T-helper 17 cell (primary cell): ENCODE measurements at regions not wholly inside any gene's neighbourhood (a gene's known extent, or its start where the extent isn't known, plus 50 kb on each side); places are given as distances from the start of the nearest gene placed in this dataset.

Source experiments
- ATAC-seq: fragments of 150-1000 bp; cut with Tn5 transposase; 2 replicates; pipeline ENCODE4 v1.10.0; 2021; ENCODE audit warnings: mild to moderate bottlenecking, moderate library complexity
- DNase-seq, 3 donors: peaks; one replicate each; pipeline versions ENCODE4 v3.0.0 to v3.0.0-alpha.2; 2020 to 2021
- H3K9me3 ChIP-seq: one replicate; pipeline ENCODE4 v1.7.0; 2013; ENCODE audit warnings: low read length, mild to moderate bottlenecking; ENCODE audit not compliant: control insufficient read depth, poor library complexity, severe bottlenecking
- H3K27ac Mint-ChIP-seq: one replicate; pipeline ENCODE4 v1.8.0; 2022; ENCODE audit warnings: mild to moderate bottlenecking, moderate library complexity, mixed read lengths
- H3K27me3 Mint-ChIP-seq: one replicate; pipeline ENCODE4 v1.8.0; 2022; ENCODE audit warnings: mixed read lengths
- H3K36me3 Mint-ChIP-seq: one replicate; pipeline ENCODE4 v1.8.0; 2022; ENCODE audit warnings: low read depth, mixed read lengths
- H3K4me1 Mint-ChIP-seq: one replicate; pipeline ENCODE4 v1.8.0; 2022; ENCODE audit warnings: mild to moderate bottlenecking, mixed read lengths
- H3K4me3 Mint-ChIP-seq: one replicate; pipeline ENCODE4 v1.8.0; 2022; ENCODE audit warnings: mild to moderate bottlenecking, moderate library complexity, mixed read lengths

DNA sequence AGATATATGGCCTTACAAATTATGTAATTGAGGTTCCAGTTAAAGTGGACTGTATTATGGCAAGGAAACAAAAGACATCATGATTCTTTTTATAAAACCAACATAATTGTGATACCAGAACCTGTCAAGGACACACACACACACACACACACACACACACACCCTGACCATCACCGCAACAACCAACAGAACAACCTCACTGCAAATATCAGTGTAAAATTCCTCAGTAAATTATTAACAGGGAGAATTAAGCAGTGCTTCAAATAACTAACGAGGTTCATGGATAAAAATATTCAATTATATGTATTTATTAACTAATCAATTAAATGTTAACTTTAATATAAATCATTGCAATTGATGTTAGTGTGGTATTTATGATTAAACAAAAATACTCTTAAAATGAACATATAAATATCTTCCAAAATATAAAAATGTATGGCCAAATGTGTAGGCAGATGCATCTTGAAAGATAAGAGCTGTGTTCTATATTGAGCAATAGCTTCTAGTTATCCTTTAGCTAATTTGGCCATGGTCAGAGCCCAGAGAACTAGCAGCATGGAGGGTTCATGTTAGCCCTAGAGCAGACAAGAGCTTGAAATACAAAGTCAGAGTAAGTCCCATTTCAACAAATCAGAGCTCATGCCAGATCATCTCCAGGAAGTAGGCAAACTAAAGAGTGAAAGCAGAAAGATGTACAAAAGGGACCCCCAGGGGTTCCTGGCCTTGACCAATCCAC is 280.5 kb upstream of the ADAMTS16 start:
- Mint-ChIP-seq H3K4me1 (no peaks in the 10 kb centered on the region), H3K4me3 (no peak overlapping the region), H3K27me3 (no peaks in the 10 kb centered on the region), H3K36me3 (no peaks in the 10 kb centered on the region), H3K27ac (no peak overlapping the region)
- ATAC-seq (no peak), DNase-seq (no peak)
- H3K9me3 ChIP-seq: no peaks in the 10 kb centered on the region

DNA sequence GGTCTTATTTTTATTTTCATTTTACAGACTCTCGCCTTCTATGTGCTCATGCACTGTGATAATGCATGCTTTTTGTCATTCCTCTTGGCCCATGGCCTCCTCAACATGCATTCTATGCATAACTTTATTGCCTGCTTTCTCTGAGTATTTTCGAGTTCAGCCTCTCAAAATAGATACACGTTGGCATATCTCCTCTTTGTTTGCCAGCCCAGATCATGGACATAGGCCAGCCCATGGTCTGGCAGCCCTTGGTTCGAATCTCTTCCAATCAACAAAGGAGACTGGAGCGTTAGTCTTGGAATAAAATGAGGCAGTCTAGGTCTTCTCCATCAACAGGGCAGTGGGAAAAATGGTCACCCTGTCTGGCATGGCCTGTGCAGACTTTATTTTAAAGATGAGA is 279.5 kb upstream of the ADAMTS16 start:
- Mint-ChIP-seq H3K4me3 (no peak overlapping the region), H3K27me3 (no peaks in the 10 kb centered on the region), H3K36me3 (no peaks in the 10 kb centered on the region), H3K27ac (no peak overlapping the region), H3K4me1 (no peaks in the 10 kb centered on the region)
- DNase-seq: no peak
- H3K9me3 ChIP-seq: no peaks in the 10 kb centered on the region
- ATAC-seq: no peak

DNA sequence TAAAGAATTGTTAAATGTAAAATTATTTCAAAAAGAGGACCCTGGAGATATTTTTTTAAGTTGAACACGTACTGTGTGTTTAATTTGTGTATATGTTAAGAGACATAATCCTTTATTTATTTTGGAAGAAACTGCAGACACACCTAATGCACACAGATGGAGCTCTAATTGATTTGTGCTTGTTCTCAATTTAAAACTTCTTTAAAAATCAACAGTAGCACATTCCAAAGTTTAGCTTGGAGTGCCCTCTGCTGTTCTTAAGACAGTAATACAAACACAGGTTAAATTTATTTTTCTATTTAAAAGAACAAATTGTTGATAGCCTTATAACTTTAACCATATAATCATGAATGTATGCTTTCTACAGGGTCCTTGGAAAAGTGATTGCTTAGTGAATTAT is 277.6 kb upstream of the ADAMTS16 start:
- ATAC-seq: no peak
- no peak overlapping the region for H3K4me3 Mint-ChIP-seq
- H3K36me3 Mint-ChIP-seq: no peaks in the 10 kb centered on the region
- no peak overlapping the region for H3K27ac Mint-ChIP-seq
- no peaks in the 10 kb centered on the region for H3K27me3 Mint-ChIP-seq
- no peaks in the 10 kb centered on the region for H3K4me1 Mint-ChIP-seq
- H3K9me3 ChIP-seq: no peaks in the 10 kb centered on the region
- DNase-seq: no peak

DNA sequence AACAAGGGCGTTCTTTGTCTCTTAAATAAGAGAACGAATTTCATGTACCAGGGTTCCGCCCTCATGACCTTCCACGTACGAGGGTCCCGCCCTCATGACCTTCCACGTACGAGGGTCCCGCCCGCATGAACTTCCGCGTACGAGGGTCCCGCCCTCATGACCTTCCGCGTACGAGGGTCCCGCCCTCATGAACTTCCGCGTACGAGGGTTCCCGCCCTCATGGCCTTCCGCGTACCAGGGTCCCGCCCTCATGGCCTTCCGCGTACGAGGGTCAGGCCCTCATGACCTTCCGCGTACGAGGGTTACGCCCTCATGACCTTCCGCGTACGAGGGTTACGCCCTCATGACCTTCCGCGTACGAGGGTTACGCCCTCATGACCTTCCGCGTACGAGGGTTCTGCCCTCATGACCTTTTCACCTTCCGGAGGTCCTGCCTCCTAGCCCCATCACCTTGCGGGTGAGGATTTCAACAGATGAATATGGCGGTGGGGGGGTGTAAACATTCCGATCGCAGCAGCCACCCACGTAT is 273.9 kb upstream of the ADAMTS16 start:
- Mint-ChIP-seq H3K4me3 (no peak overlapping the region), H3K27ac (no peak overlapping the region), H3K27me3 (no peaks in the 10 kb centered on the region), H3K4me1 (no peaks in the 10 kb centered on the region), H3K36me3 (no peaks in the 10 kb centered on the region)
- DNase-seq (no peak), ATAC-seq (no peak)
- H3K9me3 ChIP-seq: no peaks in the 10 kb centered on the region

DNA sequence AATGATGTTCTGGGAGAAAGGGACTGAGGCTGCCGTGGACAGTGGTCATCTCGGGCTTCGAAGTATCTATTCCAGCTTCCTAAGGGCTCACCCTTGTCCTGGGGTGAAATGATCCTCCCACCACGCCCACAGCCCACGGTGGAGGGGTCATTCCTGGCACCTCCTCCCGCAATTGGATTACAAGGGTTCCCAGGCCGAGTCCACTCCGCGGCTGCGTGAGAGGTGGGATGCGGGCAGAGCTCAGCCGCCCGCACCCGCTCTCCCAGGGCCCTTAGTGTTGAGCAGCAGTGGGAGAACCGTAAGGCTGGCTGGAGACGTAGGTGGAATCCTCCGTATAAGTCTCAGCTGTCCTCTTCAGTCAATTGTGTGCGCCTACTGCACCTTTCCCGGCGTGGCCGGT is 273.3 kb upstream of the ADAMTS16 start:
- ATAC-seq (no peak), DNase-seq (no peak)
- no peaks in the 10 kb centered on the region for H3K36me3 Mint-ChIP-seq
- H3K9me3 ChIP-seq: no peaks in the 10 kb centered on the region
- no peaks in the 10 kb centered on the region for H3K4me1 Mint-ChIP-seq
- H3K27ac Mint-ChIP-seq: no peak overlapping the region
- H3K4me3 Mint-ChIP-seq: no peak overlapping the region
- no peaks in the 10 kb centered on the region for H3K27me3 Mint-ChIP-seq

DNA sequence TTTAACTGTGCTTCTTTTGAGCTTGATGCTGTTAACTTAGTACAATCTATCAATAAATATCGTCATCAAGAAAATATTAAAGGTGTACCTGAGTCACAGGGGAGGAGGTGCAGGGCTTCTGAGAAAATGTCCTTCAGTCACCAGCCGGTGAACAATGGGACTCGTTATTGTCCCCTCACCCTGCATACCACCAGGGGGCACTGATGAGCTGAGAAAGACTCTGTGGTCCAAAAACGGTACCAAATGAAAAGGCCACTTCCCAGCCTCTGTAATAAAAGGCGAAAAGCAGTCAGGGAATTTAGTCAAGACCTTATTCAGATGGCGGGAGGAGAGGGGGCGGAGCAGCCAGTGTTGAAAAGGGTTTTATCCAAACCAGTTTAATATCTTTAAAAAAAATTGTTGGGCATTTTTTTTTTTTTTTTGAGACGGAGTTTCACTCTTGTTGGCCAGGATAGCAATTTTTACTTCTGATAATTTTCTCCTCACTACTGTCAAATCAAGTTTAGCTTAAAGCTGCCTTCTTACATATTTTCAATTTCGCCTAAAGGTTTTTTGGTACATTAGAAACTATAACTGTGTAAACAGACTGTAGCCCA is 271.9 kb upstream of the ADAMTS16 start:
- no peak overlapping the region for H3K4me3 Mint-ChIP-seq
- H3K36me3 Mint-ChIP-seq: no peaks in the 10 kb centered on the region
- DNase-seq (no peak), ATAC-seq (no peak)
- H3K4me1 Mint-ChIP-seq: no peaks in the 10 kb centered on the region
- no peak overlapping the region for H3K27ac Mint-ChIP-seq
- H3K27me3 Mint-ChIP-seq: no peaks in the 10 kb centered on the region
- no peaks in the 10 kb centered on the region for H3K9me3 ChIP-seq

DNA sequence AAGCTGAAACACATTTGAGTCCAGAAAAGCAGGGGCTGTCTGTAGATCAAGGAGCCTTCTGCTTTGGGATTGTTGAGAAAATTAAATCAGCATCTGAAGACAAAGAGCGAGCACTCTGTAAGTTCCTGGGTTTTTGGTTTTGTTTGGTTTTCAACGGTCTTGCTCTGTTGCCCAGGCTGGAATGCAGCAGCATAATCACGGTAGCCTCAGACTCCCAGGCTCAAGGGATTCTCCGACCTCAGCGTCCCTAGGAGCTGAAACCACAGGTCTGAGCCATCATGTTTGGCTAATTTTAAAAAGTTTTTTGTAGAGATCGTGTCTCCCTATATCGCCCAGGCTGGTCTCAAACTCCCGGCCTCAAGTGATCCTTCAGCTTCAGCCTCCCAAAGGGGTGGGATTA is 266.5 kb upstream of the ADAMTS16 start:
- DNase-seq (no peak), ATAC-seq (no peak)
- Mint-ChIP-seq H3K4me1 (no peaks in the 10 kb centered on the region), H3K27ac (no peak overlapping the region), H3K4me3 (no peak overlapping the region), H3K36me3 (no peaks in the 10 kb centered on the region), H3K27me3 (no peaks in the 10 kb centered on the region)
- H3K9me3 ChIP-seq: no peaks in the 10 kb centered on the region

DNA sequence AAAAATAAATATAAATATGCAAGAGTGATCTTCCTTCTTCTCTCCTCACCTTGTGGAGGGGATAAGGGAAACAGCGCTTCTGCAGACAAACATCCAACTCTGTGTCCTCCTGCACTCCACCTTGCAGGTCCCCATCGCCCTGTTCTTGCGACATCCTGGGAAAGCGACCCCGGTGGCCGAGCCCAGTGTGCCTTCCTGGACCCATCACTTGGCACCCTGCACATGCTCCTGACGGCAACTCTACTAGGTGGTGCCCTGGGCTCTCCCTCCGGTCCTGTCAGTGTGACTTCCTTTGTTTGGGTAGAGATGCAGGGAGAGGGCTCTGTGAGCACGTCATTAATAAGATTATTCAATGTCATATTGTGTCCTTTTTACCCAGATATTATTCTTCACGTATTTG is 266.0 kb upstream of the ADAMTS16 start:
- no peaks in the 10 kb centered on the region for H3K36me3 Mint-ChIP-seq
- no peak for DNase-seq
- no peak overlapping the region for H3K4me3 Mint-ChIP-seq
- H3K9me3 ChIP-seq: no peaks in the 10 kb centered on the region
- no peak for ATAC-seq
- H3K27ac Mint-ChIP-seq: no peak overlapping the region
- no peaks in the 10 kb centered on the region for H3K4me1 Mint-ChIP-seq
- H3K27me3 Mint-ChIP-seq: no peaks in the 10 kb centered on the region

DNA sequence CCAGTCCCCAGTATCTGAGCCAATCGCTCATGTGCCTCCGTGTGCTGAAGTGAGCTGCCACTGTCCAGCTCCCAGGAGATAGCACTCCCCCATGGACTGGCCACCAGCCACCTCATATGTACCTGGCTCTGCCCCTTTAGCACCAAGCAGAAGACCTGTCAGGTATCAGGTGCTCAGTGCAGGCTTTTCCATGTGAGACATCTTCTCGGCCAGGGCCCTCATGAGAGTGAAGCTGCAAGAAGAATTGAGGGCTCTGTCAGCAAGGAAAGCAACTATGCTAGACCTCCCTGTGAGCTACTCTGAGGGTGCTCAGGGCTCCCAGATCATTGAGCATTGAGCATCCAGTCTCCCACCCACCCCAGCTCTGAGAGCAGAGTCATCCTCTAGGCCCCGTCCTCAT is 264.2 kb upstream of the ADAMTS16 start:
- DNase-seq: no peak
- no peaks in the 10 kb centered on the region for H3K4me1 Mint-ChIP-seq
- no peaks in the 10 kb centered on the region for H3K27me3 Mint-ChIP-seq
- no peak for ATAC-seq
- H3K9me3 ChIP-seq: no peaks in the 10 kb centered on the region
- H3K36me3 Mint-ChIP-seq: no peaks in the 10 kb centered on the region
- H3K27ac Mint-ChIP-seq: no peak overlapping the region
- H3K4me3 Mint-ChIP-seq: no peak overlapping the region

DNA sequence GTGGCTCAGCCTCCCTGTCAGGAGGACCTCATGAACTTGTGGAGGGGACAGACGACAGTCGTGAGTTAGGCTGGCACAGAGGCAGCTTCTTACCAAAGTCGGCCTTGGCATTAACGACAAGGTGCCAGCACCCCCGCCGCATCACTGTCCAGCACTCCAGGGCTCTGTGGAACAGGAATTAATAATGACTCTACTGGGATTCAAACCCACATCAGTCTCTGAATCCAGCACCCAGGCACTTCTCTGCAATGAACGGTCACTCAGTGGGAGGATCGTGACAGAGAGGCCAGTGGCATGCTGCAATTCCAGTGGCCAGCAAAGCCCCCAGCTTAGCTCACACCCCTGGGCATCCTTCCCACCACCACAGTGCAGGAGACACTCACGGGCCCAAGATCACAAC is 263.3 kb upstream of the ADAMTS16 start:
- ATAC-seq (no peak), DNase-seq (no peak)
- no peaks in the 10 kb centered on the region for H3K4me1 Mint-ChIP-seq
- no peaks in the 10 kb centered on the region for H3K27me3 Mint-ChIP-seq
- no peaks in the 10 kb centered on the region for H3K36me3 Mint-ChIP-seq
- no peak overlapping the region for H3K27ac Mint-ChIP-seq
- H3K9me3 ChIP-seq: no peaks in the 10 kb centered on the region
- H3K4me3 Mint-ChIP-seq: no peak overlapping the region

DNA sequence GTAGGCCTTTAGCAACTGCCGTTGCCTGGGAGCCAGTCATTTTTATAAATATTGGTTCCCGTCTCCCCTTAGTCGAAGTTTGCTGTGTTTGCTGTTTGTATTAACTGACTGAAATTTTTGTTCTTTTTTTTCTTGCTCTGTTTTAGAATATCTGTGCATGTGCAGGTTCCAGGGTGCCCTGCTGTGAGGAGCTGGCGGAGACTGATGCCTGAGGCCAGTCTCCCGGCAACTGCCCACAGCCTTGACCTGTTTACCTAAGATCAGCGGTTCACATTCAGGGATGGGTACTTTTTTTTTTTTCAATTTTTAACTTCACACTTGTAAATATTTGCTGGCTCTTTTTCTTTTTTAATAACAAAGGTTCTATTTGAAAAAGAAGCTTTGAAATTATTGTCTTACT is 262.6 kb upstream of the ADAMTS16 start:
- H3K4me1 Mint-ChIP-seq: no peaks in the 10 kb centered on the region
- no peaks in the 10 kb centered on the region for H3K9me3 ChIP-seq
- DNase-seq (no peak), ATAC-seq (no peak)
- no peak overlapping the region for H3K4me3 Mint-ChIP-seq
- H3K36me3 Mint-ChIP-seq: no peaks in the 10 kb centered on the region
- H3K27ac Mint-ChIP-seq: no peak overlapping the region
- H3K27me3 Mint-ChIP-seq: no peaks in the 10 kb centered on the region

DNA sequence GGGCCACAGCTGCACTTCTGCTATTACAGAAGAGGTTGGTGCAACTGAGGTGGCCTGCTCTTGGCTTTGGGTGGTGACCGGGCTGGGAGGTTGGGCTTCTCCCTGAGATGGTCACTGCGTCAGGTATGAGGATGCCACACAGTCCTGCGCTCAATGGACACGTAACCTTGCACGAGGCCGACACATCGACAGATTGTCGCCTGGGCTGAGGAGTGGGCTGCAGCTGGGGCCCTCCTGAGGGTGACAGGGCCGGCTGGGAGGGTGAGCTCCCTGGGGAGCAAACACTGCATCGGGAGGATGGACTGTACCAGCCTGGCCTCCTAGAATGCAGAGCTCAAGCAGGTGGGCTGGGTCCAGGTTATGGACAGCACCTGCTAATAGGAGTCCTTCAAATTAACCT is 261.1 kb upstream of the ADAMTS16 start:
- Mint-ChIP-seq H3K4me1 (no peaks in the 10 kb centered on the region), H3K4me3 (no peak overlapping the region), H3K27me3 (no peaks in the 10 kb centered on the region), H3K36me3 (no peaks in the 10 kb centered on the region), H3K27ac (no peak overlapping the region)
- ATAC-seq (no peak), DNase-seq (no peak)
- no peaks in the 10 kb centered on the region for H3K9me3 ChIP-seq

DNA sequence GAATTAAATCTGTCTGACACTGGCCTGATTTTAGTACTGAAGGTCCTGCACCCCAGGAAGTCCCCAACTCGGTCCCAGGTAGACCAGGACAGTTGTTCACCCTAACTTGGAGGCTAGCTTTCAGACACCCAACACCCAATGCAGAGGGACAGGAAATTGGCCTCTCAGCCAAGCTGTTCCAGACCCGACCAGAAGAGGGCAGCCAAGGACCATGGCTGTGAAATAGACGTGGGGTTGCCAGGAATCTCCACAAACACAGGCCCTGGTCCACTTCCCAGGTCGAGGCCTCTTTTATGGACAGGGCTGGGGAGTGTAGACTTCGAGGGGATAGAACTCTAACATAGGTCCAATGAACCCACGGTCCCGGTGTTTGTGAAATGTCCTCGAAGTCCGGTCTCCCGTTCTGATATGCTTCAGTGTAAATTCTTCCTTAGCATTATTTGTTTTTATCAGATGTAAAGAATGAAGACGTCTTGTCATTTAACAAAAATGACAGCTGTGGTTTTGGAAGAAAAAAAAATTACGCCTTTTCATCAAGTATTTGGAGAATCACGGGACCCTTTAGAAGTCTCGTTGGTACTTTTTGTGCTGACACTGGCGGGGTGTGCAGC is 260.3 kb upstream of the ADAMTS16 start:
- ATAC-seq (no peak), DNase-seq (no peak)
- H3K36me3 Mint-ChIP-seq: no peaks in the 10 kb centered on the region
- no peaks in the 10 kb centered on the region for H3K4me1 Mint-ChIP-seq
- H3K4me3 Mint-ChIP-seq: no peak overlapping the region
- H3K27me3 Mint-ChIP-seq: no peaks in the 10 kb centered on the region
- H3K9me3 ChIP-seq: no peaks in the 10 kb centered on the region
- no peak overlapping the region for H3K27ac Mint-ChIP-seq

DNA sequence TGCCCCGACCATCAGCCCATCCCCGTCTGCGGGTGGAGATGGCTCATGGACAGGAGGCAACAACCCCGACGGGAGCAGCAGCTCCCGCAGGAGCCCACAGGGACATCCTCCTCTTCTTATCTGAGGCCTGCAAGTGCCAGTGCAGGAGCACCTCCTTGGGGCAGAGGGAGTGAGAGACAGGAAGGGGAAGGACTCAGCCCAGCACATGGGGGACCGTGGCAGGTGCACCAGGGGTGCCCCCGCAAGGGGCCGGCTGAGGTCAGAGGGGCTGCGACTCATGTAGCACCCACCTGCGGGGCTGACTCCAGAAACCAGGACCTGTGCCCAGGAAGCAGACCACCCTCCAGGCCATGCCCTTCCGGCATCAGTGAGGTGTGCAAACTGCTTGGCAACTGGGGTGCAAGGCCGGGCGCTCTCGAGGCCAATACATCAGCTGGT is 259.8 kb upstream of the ADAMTS16 start:
- DNase-seq: no peak
- H3K9me3 ChIP-seq: no peaks in the 10 kb centered on the region
- no peak overlapping the region for H3K27ac Mint-ChIP-seq
- no peaks in the 10 kb centered on the region for H3K4me1 Mint-ChIP-seq
- H3K4me3 Mint-ChIP-seq: no peak overlapping the region
- H3K27me3 Mint-ChIP-seq: no peaks in the 10 kb centered on the region
- H3K36me3 Mint-ChIP-seq: no peaks in the 10 kb centered on the region
- no peak for ATAC-seq
